AG04449 (cell line): ENCODE measurements at regions not wholly inside any gene's neighbourhood (a gene's known extent, or its start where the extent isn't known, plus 50 kb on each side); places are given as distances from the start of the nearest gene placed in this dataset.
A peak's percentile ranks its signal among the peaks of the same experiment; 100 is the strongest.

ENCODE experiments used
- CTCF ChIA-PET: fragments of 350-600 bp; formaldehyde crosslinking; extraction: SDS; loops from one replicate; lab custom pipeline; 2021; ENCODE audit warnings: antibody characterized with exemption; lab: Yijun Ruan, JAX
- POLR2A ChIA-PET: fragments of 400-600, 350-600 bp; formaldehyde crosslinking; extraction: SDS; loops from one replicate; lab custom pipeline; 2020; ENCODE audit warnings: antibody characterized with exemption, inconsistent platforms; lab: Yijun Ruan, JAX
- DNase-seq: peaks from one replicate; pipeline ENCODE4 v3.0.0-alpha.2; 2010; ENCODE audit warnings: low read depth, low spot score
- H3K4me3 ChIP-seq: 2 replicates; pipeline ENCODE4 v1.5.1; 2011; ENCODE audit warnings: low read depth, mild to moderate bottlenecking, control low read depth, low read length
- TF ChIP-seq, protein P1 (sequence below): IDR thresholded peaks from one replicate; pipeline ENCODE4 v1.5.1; 2011; ENCODE audit warnings: mild to moderate bottlenecking, moderate library complexity, low read length, control low read depth, inconsistent platforms; ENCODE audit not compliant: insufficient read depth; ENCODE audit errors: missing control alignments

- no peak for DNase-seq
- TF ChIP-seq, protein P1, sequence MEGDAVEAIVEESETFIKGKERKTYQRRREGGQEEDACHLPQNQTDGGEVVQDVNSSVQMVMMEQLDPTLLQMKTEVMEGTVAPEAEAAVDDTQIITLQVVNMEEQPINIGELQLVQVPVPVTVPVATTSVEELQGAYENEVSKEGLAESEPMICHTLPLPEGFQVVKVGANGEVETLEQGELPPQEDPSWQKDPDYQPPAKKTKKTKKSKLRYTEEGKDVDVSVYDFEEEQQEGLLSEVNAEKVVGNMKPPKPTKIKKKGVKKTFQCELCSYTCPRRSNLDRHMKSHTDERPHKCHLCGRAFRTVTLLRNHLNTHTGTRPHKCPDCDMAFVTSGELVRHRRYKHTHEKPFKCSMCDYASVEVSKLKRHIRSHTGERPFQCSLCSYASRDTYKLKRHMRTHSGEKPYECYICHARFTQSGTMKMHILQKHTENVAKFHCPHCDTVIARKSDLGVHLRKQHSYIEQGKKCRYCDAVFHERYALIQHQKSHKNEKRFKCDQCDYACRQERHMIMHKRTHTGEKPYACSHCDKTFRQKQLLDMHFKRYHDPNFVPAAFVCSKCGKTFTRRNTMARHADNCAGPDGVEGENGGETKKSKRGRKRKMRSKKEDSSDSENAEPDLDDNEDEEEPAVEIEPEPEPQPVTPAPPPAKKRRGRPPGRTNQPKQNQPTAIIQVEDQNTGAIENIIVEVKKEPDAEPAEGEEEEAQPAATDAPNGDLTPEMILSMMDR: no peak
- ChIA-PET CTCF (interaction anchor here (1.0 to 2.0 kb wide), 5 partner anchors 356 to 546 kb away, joined by 3 to 8 read pairs (median 3); no protein-coding TSS in a partner anchor), POLR2A (no interaction called here)
- H3K4me3 ChIP-seq: no peak overlapping the region
Observed at GRCh38 chr6:100118301-100118700, 124.3 kb upstream of the MCHR2 start.

GRCh38 chr6:100117680-100118079 is 123.7 kb upstream of the MCHR2 start:
- TF ChIP-seq, protein P1: no peak

GRCh38 chr6:100116411-100117194 is 122.6 kb upstream of the MCHR2 start:
- POLR2A ChIA-PET: no interaction called here
- no peak for DNase-seq
- CTCF ChIA-PET: interaction anchor here (0.5 to 9.0 kb wide), 67 partner anchors 11 to 603 kb away, joined by 3 to 180 read pairs (median 4); partner anchors contain the start of gene SIM1
- H3K4me3 ChIP-seq: no peak overlapping the region
- TF ChIP-seq, protein P1: peak; percentile 50

More at GRCh38 chr6:100117680-100118079, 123.7 kb upstream of the MCHR2 start:
- CTCF ChIA-PET: interaction anchor here (0.6 to 9.0 kb wide), 36 partner anchors 10 to 602 kb away, joined by 3 to 180 read pairs (median 5); partner anchors contain the start of gene SIM1
- POLR2A ChIA-PET: no interaction called here
- no peak for DNase-seq
- no peak overlapping the region for H3K4me3 ChIP-seq

GRCh38 chr6:100115407-100116101 is 121.5 kb upstream of the MCHR2 start:
- TF ChIP-seq, protein P1: no peak
- no peak overlapping the region for H3K4me3 ChIP-seq
- ChIA-PET CTCF (interaction anchor here (0.8 to 9.0 kb wide), 33 partner anchors 8 to 587 kb away, joined by 3 to 180 read pairs (median 5); partner anchors contain the start of gene SIM1), POLR2A (interaction anchor here (1.3 kb wide), 1 partner anchor 350 kb away, joined by 3 read pairs; the partner anchor contains the start of gene SIM1)
- DNase-seq: no peak

DNA sequence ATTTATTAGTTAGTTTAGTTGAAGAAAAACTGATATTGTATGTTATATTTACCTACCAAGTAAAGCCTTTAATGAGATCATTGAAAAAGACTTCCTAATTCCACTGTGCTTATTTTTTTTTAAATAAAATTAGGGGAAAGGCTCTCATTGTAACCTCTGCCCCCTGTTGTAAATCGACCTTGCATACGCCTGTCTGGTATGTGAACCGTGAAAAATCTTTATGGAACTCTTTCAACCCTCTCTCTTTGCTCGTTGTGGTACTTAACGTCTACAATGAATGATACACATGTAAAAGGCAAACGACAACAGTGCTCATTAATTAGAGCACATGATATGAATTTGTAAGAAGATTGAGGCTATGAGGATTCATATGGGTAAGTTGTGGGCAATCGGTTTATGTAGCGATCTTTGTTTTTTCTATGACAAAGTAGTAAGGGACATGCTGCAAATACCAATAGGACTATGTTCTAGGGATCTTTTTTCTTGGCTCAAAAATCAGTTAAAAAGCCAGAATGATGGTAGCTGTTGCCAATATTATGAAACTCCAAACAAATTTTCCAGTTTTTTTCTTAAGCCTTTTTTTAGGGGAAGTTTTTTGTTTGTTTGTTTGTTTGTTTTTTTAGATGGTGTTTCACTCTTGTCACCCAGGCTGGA is 119.0 kb upstream of the MCHR2 start:
- CTCF ChIA-PET: interaction anchor here (0.7 to 9.0 kb wide), 7 partner anchors 9 to 548 kb away, joined by 3 to 180 read pairs (median 3); partner anchors contain the start of gene SIM1
- TF ChIP-seq, protein P1: no peak
- no peak for DNase-seq
- POLR2A ChIA-PET: no interaction called here
- no peak overlapping the region for H3K4me3 ChIP-seq
